HK-2 (cell line): ENCODE measurements at regions not wholly inside any gene's neighbourhood (a gene's known extent, or its start where the extent isn't known, plus 50 kb on each side); places are given as distances from the start of the nearest gene placed in this dataset.
"Not testable (repeated sequence)": the region's sequence is repeated elsewhere in the genome, so short reads cannot be mapped to it uniquely, and the experiment has no call there.

Source experiments
- DNase-seq: peaks from one replicate; pipeline ENCODE4 v3.0.0-alpha.2; 2018; ENCODE audit not compliant: unreplicated experiment

DNA sequence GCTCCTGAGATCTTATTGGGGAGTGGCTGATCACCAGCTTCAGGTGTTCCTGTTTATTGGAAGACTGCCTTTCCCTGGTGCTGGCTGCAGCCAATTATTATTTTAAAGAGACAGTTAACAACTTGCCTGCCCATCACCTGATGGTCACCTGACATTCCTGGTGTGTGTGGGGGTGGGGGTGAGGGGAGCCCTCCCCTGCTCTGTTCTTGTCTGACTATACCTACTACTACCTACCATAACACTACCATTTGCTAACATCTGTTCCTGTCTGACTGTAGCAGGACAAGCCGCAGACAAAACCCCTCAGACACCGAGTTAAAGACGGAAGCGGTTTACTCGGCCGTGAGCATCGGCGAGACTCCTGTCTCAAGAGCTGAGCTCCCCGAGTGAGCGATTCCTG, 54.9 kb upstream of the NBPF3 start:
- no peak for DNase-seq

DNA sequence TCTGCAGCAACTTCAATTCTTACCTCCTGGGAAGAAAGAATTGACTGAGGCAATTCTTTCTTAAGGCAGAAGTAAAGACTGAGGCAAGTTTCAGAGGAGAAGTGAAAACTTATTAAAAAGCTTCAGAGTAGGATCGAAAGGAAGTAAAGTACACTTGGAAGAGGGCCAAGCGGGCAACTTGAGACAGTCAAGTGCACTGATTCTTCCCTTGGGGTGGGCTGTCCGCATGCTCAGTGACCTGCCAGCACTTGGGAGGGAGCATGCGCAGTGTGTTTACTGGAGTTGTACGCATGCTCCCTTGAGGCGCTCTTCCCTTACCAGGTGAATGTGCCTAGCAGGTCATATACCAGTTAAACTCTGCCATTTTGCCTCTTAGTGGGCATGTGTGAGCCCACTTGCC, 55.3 kb upstream of the NBPF3 start:
- DNase-seq: no peak

DNA sequence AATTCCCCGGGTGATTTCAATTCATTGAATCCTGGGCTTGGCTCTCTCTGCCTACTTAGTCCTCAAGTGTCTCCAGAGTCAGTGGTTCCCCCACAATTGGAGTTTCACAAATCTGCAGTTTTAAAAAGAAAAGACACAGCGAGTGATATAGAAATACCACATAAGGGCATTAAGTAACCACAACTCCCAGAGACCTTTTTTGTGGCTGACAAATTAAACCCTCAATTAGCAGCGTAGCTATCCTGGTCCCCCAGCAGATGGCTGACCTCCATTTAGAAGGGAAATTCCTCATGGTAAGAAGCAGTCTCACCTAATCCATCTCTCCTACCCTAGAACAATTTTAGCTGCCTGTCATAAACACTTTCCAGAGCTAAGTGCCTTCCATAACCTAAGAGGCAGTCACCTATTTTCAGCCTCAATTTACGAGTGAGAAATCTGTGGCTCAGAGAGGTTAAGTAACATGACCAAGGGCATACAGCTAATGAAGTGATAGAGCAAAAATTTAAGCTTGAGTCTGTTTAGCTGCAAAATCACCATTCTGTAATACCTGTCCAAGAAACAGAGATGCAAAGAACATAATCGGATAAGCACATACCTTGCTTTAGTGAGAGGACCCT, 56.0 kb upstream of the NBPF3 start:
- DNase-seq: no peak

DNA sequence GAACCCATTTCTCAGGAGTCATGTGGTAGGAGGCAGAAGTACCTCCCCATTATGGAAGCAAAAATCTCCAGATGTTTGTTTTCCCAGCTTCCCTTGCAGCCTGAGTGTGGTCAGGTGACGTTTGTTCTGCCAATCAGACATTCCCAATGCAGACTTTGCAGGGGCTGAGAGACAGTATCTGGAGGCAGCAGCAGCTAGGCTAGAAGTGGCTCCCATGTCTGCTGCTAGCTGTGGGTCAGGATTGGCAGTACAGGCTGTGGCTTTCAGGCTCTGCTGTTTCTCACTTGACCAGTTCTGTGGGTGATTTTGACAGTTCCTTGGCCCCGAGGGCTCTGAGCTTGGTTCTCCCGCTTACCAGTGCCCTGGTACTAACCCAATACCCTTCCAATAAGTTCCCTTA, 58.6 kb upstream of the NBPF3 start:
- DNase-seq: no peak

DNA sequence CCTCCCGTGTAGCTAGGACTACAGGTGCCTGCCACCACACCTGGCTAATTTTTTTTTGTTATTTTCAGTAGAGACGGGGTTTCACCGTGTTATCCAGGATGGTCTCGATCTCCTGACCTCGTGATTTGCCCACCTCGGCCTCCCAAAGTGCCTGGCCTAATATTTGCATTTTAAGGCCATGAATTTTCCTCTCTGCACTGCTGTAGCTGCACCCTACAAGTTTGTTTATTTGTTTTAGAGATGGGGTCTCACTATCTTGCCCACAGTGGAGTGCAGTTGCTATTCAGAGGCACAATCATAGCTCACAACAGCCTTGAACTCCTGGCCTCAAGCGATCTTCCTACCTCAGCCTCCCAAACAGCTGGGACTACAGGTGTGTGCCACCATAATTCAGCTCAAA, 59.8 kb upstream of the NBPF3 start:
- DNase-seq: not testable (repeated sequence)

DNA sequence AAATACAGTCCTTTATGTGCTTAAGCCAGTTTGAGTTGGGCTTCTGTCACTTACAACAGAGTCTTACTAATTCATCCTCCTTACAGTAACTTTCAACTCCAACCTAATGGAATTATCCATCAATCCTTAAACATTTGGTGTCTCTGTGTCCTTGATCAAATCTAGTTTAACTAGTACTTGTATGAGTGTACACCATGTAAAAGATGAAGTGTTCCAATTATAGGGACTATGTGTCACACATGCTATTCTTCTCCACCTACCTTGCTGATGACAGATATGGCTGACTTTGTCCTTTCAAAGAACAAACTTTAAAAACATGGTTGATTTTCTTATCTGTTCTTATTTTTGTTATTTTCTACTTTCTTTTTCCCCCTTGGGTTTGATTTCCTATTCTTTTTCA, 60.4 kb upstream of the NBPF3 start:
- no peak for DNase-seq

DNA sequence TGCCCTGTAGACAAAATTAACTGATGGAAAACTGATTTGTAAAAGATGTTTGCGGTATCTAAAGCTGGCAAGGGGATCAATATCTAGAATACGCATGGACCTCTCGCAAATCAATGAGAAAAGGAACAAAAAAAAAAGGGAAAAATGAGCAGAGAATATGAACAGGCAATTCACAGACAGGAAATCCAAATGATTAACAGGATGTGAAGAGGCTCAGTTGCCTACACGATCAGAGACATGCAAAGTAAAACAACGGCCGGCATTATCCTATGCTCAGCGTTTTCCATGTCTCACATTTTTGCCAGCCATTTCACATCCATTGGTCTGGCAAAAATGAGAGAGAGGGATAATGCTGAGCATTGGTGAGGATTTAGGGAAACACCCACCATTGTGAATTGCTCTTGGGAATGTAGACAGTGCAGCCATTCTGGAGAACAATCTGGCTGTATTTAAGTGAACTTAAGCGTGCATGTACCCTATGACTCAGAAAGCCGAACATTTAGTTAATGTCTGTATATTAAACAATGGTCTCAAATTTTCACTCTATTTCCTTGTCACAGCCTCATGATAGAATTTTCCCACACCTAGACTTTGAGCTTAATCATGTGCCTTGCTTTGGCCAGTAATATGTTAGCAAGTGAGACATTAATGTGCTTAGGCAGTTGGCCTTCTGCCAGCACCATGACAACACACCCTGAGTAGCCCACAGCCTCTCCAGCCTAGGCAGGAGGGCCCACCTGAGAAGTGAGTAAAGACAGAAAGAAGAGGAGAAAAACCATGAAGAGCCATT, 61.0 kb upstream of the NBPF3 start:
- peak; percentile 26 for DNase-seq

DNA sequence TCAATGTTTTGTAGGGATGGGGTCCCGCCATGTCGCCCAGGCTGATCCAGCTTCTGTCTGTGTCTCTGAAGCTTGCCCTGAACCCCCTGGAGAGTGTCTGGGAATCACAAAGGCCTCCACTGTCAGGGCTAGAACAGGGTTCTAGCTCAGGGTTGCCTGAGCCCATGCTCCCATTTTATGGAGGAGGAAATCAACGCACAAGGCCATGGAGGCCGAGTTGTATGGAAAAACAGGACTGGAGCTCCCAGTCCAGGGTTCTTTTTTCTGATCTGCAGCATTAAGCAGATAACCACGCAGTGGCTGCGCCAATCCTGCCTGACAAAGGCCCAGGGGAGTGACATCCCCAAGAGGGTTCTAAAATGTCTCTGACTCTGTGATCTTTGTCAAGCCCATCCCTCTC, 67.6 kb upstream of the NBPF3 start:
- no peak for DNase-seq

DNA sequence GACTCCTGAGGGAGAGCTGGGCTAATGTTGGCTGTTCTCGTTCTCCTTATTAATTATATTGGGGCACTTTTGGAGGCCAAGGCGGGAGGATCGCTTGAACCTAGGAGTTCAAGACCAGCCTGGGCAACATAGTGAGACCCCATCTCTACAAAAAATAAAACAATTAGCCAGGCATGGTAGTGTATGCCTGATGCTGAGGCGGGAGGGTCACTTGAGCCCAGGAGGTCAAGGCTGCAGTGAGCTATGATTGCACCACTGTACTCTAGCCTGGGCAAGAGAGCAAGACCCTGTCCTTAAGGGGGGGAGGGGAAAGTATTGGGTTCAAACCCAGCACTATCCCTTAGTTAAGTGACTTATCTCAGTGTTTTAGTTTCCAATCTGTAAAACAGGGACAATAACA, 70.0 kb upstream of the NBPF3 start:
- DNase-seq: no peak

DNA sequence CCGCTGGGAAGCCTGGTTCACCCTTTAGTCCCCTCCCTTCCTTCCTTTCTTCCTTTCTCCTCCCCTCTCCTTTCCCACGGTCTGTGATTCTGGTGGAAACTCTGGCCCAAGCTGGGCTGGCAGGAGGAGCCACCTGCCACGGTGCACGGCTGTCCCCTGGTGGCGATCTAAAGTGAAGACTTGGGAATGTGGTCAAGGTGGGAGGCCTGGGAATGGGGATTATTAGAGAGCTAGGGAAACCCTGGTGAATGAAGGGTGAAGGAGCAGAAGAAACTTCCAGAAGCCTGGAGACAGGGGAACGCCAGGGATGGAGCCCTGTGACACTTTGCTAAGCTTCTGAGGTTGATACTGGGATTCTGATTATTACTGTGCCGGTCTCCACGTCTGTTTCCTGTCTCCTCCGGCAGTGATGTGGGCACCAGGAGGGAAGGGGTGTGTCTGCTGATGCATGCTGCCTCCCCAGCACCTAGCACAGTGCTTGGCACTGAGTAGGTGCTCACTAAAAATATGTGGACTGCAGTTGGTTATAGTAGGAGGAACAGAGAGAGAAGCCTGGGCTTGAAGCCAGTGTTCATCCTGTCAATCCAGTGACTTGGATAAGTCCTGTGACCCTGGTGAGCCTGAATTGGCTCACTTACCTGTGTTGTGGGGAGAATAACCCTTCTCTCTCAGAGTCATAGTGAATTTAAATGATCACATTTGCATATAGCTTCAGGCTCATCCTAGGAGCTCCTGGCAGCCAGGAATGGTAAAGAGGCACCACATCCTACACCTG, 71.2 kb upstream of the NBPF3 start:
- DNase-seq: peak; percentile 71

DNA sequence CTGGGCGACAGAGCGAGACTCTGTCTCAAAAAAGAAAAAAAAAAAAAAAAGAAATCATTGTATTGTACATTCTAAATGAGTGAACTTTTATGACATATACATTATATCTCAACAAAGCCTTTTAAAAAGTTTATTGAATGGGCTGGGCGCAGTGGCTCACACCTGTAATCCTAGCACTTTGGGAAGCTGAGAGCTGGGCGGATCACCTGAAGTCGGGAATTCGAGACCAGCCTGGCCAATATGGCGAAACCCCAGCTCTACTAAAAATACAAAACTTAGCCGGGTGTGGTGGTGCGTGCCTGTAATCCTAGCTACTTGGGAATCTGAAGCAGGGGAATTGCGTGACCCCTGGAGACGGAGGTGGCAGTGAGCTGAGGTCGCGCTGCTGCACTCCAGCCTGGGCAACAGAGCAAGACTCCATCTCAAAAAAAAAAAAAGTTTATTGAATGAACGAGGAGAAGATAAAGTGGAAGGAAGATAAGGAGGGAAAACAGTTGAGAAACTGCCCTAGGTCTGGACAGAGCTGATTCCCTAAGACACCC, 71.9 kb upstream of the NBPF3 start:
- not testable (repeated sequence) for DNase-seq

DNA sequence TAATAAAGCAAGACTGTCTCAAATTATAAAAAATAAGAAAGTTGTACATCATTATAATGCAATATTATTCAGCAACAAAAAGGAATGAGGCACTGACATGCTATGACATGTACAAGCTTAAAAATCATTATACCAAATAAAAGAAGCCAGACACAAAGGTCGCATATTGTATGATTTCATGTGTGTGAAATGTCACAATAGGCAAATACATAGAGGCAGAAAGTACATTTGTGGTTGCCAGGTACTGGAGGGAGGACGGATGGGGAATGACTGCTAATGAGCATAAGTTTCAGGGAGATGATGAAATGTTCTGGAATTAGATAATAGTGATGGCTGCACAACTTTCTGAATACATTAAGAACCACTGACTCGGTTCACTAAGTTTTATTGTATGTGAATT, 73.6 kb upstream of the NBPF3 start:
- DNase-seq: no peak

DNA sequence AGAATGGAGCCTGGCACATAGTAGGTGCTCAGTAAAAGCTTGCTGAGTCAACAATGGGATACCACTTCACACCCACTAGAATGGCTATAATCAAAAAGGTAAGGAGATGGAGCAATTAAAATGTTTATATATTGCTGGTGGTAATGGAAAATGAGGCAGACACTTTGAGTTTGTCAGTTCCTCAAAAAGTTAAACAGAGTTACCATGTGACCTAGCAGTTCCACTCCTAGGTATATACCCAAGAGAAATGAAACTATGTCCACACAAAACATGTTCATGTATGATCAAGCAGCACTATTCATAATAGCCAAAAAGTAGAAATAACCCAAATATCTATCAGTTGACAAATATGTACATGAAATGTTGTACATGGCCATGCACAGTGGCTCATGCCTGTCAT, 74.8 kb upstream of the ECE1 start:
- no peak for DNase-seq

DNA sequence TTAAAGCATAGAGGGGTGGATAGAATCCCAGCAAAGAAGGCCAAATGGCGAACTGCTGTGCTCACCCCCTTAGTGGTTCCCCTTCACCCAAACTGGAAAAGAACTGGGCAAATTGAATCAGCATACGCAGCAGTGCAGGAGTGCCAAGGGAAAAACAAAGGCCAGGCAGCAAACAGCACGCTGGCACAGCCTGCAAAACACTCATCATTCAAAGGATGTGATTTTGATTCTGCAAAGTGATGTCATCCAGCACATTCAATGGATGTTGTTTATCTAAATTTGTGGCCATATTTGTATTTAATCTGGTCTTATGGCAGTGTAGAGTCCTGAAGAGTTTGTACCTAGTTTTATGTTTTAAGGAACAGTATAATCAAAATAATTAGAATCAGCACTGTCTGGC, 71.8 kb upstream of the ECE1 start:
- DNase-seq: no peak

DNA sequence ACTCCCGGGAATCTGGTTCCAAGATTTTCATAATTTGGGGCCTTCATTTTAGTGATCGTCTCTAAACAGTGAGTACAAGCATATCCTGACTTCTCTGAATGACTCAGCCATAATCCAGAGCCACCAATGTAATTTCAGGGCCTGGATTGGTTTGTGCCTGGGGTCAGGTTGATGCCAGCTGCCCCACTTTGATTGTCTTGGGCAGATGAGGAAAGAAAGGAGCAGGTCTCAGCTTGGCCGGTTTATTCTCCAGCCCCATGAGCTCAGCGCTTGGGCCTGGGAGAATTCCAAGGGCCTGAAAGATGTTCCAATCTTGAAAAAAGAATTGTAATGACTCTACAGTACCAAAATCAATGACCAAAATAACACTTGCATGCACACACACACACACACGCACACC, 71.2 kb upstream of the ECE1 start:
- no peak for DNase-seq

DNA sequence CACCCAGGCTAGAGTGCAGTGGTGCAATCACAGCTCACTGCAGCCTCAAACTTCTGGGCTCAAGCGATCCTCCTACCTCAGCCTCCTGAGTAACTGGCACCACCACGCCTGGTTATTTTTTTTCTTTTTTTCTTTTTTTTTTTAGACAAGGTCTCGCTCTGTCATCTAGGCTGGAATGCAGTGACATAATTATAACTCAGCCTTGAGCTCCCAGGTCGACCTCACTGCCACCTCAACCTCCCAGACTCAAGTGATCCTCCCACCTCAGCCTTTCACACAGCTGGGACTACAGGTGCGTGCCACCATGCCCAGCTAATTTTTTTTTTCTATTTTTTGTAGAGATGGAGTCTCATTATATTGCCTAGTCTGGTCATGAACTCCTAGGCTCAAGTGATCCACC, 66.9 kb upstream of the ECE1 start:
- no peak for DNase-seq

DNA sequence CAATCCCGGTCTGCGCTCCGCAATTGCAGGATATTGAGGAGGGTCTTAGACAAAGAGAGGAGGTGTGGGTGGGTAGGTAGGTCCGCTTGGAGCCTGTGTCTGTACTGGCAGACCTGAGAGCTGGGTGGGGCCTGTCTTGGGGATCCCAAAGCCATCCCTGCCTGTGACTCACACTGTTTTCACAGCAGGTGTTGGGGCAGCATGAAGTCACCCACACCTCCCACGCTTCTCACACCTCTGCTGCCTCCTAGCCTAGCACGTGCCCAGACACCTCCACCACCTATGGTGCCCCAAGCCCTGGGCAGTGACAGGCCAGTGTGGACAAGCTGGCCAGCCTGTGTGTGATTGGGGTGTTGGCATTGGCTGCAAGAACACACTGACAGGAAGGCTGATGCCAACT, 65.7 kb upstream of the ECE1 start:
- DNase-seq: no peak

DNA sequence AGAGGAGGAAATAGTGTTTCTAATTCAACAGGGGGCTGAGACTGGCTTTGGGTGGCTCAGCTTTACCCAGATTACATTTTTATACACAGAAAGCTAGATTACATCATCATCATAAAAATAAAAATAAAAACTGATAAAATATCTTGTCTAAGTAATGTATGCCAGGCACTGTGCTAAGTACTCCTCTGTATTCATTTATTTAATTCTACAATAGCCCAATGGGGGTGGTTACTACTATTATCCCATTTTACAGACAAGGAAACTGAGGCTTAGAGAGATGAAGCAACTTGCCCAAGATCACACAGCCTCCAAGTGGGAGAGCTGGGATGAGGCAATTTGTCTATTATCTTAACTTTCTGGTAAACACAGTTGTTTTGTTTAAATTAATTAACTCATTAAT, 62.3 kb upstream of the ECE1 start:
- DNase-seq: no peak

DNA sequence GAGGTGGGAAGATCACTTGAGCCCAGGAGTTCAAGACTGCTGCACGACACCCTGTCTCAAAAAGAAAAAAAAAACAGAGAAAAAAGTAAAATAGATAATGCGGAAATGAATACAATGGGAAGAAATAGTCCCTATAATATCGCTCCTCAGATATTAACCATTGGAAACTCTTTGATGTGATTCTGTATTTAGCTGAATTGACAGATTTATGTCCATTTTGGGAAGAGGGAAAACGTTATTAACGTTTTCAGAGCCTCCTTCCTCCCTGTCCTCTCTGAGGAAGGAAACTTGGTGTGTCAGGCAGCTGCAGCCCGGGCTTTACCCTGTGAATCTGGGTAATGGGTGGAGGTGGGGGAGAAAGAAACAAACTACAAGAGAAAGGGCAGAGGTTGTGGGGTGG, 61.6 kb upstream of the ECE1 start:
- DNase-seq: no peak

DNA sequence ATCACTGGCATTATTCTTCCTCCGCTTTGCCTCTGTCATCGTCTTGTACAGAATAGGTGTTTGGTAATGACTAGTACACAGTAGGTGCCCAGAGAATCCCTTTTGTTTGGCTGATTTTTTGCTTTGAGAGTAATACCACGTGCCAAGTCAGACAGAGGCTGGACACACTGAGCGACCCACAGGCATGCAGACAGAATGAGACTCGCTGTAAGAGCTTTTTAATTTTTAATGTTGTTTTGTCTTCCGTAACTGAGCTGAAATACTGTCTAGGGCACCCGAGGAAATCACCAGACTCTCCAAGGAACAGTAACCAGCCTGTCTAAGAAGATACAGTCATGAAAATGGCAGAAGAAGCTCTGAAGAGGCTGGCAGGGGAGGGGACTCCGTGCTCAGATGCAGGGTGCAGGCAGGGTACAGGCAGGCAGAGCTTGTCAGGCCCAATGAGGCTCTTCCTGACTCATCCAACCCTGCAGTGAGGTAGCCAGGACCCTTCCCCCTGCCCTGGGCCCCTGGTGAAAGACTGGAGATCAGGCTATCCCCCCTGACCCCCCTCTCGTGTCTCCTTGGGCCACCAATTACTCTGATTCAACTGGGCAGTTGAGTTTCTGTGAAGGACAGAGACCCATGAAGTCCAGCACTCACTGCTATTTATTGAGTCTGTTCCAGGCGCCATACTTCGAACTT, 60.1 kb upstream of the ECE1 start:
- DNase-seq: peak; percentile 37

DNA sequence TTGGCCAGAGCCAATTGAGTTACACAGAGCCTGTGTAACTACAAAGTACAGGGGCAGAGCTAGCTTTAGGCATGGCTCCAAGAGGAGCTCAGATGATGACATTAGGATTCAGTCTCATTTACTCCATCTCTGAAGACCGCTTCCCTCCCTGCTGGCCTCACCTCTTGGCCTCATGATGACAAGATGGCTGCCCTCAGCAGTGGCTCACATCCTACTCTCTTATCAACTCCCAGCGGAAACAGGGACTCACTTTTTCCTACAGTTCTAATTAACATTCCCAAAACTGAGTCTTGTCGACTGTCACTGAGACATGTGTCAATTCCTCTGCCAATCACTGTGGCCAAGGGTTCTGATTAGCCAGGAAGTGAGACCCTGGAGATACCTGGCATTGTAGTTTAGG, 59.4 kb upstream of the ECE1 start:
- no peak for DNase-seq

DNA sequence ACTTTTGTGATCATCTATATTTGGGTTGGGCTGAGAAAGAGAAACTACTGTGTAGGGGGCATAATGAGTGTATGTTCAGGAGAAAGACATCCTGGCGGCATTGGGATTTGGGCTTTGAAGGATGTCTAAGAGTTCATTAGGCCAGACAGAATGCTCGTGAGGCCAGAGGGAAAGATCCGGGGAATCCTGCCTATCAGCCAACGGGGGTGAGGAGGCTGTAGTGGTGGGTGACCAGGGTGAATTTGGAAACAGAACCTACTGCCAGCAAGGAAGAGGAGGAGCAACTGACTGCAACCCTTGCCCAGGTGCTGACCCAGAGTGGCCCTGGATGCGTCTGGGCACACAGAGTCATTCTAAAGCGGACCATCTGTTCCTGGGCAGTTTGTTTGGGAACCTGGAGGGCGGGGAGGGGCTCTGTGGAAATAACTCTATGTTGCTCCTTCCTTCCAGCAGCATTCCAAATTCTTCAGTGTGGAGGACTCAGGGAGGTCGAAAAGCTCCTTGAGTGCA, 56.9 kb upstream of the ECE1 start:
- no peak for DNase-seq
